T1000 (cell line): ENCODE measurements at regions not wholly inside any gene's neighbourhood (a gene's known extent, or its start where the extent isn't known, plus 50 kb on each side); places are given as distances from the start of the nearest gene placed in this dataset.

Experiments
- DNase-seq: peaks from one replicate; lab custom pipeline; 2025; ENCODE audit warnings: mixed read lengths; lab: John Stamatoyannopoulos, UW

DNA sequence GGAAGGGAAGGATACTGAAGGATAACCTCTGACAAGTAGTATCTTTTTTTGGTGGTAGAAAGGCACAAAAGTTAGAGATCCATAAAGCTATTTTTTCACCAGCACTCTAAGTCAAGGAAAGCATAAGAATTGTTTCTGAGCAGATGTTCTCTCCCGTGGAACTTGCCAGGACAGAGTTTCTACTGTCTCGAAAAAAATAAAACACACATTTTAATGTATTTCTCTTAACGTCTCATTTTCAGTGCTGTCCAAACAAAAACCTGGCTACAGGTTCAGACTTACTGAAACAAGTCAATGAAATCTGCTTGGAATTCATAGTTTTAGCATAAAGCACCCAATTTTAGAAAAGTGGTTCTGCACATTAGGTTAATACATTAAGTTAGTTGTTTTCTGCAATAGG is 338.3 kb downstream of the LTN1 start:
- no peak for DNase-seq

DNA sequence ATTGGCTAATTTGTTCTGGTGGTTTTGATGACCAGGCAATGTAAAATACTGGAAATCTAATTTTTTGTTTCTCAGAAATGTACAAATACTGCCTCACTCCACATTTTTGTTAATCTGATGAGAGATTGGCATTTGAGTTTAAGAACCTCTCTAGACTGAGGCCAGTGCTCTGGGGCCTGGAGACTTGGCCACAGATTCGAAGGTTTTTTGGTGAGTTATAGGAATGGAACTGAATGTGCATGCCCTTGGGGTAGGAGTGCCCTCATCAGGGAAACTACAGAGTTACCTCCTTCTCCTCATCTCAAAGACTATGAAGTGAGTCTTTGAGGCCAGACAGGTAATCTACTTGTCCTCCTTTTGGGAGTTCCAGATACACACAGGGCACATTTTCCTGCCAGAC is 347.9 kb downstream of the LTN1 start:
- DNase-seq = no peak

DNA sequence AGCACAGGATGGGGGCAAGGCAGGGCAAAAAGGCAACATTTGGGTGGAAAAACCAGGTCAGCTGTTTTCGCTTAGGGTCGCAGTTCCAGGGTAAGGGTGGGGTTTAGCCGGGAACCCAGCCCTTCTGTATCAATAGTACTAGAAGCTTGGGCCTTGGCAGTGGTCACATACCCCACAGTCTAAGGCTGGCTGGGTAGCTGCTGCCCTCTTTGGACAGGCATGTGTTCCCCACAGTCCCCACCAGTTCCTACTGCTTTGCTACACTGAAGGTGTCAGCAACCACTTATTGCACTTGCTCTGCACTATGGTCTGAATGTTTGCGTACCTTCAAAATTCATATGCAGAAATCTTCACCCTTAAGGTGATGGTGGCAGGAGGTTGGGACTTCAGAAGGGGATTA is 349.8 kb downstream of the LTN1 start:
- DNase-seq = no peak

DNA sequence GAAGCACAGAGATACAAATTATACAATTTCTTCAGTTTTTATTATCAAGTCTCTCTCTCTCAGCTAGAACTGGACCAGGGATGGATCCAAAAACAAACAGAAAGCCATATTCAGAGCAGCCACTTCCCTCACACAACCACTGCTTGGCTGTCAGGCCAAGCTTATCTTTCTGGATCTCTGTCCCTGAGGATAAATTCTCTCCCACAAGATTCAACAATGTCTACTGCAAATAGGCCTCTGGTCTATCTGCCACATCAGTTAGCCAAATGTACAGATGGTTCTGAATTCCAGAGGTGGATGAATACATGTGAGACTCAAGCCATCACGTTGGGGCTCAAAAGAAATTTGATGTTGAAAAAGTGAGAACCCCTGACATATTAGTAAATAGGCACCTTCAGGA is 350.9 kb downstream of the LTN1 start:
- DNase-seq = no peak

DNA sequence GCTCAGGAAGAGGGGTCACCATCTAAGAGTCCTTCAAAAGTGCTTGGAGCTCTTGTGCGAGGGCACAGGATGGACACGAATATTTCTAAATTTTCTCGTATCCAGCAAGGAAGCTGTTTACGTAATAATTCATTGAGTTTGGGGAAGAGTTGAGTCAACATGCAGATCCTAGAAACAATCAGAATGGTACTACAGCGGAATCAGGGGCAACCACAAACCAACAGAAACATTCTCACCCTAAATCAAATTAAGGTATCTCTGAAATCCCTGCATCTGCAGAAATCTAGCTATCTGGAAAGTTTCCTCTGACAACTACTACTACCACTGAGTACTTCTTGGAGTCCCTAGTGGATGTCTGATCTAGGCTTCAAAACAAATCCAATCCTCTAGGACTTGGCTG is 352.4 kb downstream of the LTN1 start:
- DNase-seq = no peak

DNA sequence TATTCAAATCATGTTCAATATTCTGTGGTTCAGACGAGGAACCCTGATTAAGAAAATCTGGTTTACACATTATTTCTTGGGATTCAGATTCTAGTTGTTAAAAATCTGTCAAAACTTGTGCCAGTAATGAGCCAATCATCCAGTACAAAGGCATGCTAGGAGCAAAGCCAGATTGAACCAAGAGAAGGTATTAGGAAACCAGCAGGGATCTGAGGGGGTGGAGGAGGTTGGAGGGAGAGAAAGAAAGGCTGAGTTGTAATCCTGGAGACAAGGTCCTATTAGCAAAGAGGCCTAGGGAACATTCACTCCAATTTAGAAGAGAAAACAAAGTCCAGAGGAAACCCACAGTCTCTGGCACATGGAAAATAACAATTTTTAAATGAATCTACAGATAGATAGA is 352.9 kb downstream of the LTN1 start:
- no peak for DNase-seq

DNA sequence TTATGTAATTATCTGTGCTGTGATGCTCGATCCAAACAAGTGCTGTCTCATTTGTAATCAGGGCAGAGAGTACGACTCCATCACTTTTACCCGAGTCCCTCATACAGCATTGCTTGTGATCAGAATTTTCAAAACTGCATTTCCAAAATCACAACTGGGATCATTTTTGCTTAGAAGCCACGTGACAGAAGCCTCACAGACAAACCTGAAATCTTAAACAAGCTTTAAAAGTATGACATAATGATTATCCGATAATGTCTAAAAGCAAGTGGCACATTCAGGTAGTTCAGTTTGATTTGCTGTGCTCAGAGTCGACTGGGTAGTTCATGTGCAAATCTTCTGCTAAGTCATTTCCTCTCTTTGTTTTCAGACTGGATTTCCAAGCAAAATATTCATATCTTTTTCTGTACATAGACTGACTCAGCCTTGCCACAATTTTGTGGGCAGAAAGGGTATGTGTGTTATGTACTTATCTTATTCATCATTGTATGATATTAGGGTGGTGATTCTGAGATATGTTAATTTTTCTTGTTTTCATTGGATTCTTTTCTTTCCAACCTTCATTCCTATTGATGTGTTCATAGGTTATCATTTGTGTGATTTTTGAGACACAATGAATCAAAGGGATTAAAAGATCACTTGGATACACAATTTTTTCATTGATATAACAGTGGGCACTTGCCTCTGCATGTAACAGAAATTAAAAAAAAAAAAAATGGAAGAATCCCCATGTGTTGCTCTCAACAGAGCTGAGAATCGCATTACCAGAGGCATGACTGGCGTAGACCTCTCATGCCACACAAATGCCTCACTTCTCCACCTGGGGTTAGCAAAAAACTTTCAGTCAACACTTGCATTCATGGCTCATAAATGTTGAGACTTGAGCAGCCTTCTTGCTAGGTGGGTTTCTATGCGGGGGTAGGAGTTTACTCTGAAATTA is 355.7 kb downstream of the LTN1 start:
- peak; percentile 49 for DNase-seq

DNA sequence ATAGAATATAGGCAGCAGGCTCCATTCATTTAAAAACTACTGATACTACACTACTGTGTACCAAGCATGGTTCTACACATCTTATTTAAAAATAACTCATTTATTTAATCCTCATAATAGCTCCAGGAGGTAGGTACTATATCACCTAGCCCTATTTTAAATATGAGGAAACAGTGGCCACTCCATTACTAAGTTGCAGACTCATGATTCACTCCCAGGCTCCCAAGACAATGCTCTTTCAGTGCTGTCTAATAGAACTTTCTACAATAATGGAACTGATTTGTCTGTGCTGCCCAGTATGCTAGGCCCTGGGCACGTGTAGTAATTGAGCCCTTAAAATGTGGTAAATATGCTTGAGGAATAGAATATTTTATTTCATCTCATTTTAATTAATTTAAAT is 357.1 kb downstream of the LTN1 start:
- no peak for DNase-seq

DNA sequence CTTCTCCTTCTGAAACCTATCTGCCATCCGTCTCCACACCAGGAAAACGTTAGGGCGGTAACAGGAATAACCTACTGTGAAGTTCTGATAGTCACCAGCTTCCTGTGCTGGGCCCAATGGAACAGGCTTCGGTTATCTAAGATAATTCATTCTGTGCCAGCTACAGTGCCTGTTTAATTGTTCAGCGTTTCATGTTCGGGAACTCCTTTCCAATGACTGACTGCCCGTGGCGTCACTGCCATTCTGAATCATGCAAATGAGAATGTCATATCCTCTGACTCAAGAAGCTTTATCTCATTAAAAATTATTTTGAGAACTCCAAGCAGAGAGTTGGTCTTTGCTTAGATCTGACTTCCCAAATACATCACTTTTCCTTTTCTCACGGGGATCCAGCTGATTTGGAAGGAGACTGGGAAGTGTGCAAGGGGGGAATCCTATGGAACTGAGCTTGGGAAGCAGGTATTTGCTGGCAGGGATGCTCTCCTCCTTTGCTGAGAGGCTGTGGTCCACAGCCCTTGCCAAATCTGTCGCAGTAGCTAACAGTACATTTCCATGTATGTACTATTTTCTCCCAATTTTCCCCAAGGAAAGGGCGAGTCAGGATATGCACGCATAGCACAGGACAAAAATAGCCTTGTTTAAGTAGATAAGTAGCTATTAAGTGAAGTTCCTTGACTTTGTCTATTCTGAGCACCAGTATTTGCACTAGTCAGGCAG is 358.7 kb downstream of the LTN1 start:
- no peak for DNase-seq

DNA sequence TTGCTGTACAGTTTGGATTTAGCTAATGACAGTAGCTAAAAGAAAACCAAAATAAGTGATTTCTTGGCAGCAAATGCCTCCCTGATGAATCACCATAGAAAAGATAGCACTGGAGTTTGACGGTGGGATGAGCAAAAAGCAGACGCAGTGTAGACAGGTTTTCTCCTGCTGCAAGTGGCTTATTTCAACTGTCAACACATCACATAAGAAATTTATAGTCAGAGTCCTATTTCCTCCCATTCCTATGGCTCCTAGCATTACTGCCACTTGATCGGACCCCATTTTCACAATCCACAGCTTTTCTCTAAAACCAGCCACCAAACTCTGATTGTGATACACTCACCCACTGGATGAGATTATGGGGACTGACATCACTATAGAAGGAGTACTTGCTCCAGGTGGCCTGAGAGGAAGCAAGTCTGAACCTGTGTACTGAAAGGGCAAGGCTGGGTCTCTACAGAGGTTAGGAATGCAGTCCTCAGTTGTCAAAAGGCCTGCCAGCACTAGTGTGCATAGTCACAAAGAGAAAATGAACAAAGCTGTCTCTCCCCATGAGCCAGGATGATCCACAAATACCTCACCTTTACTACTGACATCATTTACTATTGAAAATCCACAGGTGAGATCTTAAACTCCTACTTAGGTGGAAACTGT is 359.8 kb downstream of the LTN1 start:
- DNase-seq = no peak

DNA sequence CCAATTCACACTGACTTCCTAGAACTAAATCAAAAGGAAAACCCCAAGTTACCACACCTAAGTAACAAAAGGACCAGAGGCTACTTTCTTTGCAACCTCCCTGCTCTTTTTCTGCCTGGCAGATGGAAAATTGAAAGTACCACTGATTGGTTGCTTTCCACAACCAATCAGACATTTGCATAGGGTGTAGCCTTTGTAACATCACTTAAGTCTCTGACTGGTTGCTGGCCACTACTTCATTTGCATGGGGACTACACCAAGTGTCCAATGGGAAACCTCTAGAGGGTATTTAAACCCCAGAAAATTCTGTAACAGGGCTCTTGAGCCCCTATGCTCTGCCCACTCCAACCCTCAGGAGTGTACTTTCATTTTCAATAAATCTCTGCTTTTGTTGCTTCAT is 365.0 kb downstream of the LTN1 start:
- DNase-seq = no peak

DNA sequence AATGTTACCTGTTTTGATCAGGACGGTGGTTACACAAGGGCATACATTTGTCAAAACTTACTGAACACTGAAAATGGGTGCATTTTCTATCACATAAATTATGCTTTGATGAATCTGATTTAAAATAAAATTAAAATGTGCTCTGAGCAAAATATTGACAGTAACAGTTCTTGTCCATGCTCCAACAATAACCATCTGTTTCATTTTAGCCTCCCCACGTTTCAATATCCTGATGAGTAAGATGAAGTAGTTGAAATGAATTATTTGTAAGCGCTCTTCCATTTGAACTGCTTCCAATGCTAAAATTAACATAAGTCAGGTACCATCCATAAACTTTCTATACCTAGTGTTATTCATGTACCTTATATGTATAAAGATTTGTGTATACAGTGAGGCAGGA is 365.4 kb downstream of the LTN1 start:
- DNase-seq = no peak

DNA sequence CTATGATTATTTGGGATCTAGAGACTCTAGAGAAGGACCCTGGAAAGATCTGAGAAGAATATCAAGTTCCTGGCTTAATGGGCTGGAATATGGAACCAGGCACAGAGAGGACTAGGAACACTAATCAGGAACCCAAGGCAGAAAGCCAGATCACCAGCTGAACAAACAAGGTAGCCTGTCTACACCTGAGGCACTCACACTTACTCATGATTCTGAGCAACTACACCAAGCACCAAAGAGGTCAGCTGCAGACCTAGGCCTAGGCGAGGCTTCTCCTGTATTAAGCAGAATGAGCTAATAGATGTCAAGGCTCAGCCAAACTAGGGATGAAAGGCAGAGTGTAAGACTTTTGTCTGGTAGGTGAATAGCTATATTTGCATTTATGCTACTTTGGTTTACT is 368.1 kb downstream of the LTN1 start:
- DNase-seq = no peak

DNA sequence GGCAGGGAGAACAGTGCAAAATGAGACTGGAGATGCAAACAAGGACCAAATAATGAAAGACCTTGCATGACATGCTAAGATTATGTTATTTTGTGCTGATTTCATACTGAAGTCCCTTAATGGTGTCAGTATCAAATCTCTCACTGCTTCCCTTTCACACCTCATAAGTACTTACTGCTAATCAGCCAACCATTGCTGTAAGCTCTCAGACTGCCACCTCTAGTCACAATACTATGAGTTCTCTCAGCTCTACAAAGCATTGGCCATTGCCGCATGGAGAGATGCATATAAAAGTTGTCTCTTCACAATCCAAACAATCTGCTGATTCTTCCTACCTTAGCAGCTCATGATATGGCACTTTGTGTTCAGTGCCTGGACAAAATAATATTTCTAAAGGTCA is 375.4 kb downstream of the LTN1 start:
- DNase-seq = no peak

DNA sequence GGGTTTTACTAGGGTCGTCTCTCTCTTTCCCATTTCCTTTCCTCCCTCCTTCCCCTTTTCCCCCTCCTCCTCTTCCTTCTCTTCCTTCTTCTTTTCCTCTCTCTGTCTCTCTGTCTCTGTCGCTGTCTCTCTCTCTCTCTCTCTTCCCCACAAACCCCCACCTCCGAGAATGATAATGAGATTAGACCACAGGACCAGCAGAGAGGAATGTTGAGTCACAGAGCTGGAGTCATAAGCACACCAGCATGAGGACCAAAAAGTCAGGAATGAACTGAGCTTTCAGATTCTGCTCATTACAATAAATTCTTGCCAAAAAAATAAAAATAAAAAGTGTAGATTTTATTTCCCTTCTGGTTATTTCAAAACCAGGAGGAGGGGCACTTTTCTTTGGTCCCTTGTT is 377.4 kb downstream of the LTN1 start:
- no peak for DNase-seq

DNA sequence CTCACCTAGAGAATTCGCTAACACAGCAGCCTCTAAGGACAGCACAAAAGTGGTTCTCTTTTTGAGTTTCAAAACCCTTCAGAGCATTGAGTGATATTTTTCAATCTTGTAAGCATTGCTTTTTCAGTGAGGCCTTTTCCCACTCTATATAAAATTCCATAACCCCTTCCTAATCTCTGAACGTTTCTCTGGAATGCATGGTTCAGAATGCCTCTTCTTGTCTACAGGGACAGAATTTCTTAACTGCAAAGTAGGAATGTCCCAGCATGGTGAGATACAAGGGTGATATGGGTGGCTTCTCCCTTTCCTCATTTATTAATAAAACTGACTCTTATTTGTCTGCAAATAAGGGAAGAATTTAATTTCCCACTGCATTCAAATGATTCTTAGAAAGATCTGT is 377.9 kb downstream of the LTN1 start:
- DNase-seq = no peak

DNA sequence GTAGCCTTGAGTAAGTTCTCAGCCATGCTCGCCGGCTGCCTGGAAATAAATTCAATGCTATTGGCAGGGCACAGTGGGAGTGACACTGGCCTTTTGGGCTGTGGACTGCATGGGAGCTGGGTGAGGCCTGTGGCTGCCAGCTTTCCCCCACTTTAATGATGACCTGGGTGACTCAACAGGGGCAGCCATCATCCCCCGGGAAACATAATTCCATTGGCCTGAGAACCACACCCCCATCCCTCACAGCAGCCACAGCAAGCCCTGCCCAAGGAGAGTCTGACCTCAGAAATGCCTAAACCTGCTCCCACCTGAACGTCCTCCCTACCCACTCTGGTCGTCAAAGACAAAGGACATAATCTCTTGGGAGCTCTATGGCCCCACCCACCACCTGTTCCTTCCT is 384.0 kb downstream of the LTN1 start:
- peak; percentile 64 for DNase-seq

DNA sequence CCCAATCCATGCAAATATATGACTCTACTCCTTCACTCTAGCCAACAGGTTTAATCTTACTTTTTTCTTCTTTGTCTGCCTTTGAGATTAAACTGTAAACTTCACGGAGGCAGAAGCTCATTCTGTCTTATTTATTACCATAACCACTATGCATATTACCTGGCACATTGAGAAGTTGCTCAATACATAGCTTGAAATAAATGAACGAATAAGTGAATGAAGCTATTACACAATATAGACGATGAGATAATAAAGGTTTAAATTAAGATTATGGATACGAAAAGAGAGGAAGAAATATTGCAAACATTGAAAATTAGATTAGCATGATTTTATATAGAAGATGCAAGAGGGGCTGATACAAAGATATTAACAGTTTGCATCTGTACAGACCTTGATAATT is 385.1 kb downstream of the LTN1 start:
- DNase-seq = no peak

DNA sequence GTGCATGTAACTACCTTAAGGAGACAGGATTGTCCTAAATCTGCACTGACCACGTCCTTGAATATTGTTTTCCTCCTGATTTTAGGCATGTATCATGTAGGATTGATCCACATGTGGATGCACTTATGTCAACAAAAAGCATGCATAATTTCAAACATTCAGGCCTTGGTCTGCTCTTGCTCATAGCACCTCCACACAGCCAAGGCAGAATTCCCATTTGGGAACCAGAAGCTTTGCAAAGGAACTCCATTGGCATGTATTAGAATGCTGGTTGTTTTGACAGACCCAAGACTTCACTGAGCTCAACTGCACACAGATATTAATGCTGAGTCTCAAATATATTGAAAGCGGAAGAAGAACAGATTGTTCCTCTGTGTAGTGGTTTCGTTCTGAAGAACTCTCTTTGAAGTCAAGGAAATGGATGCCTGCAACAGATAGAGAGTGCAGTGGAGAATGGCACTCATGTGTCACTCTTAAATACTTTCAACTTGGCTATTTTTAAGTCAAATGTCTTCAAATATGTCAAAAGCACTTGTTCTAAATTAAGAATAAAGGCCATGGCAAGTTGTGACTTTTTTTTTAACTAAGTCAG is 387.6 kb downstream of the LTN1 start:
- no peak for DNase-seq

DNA sequence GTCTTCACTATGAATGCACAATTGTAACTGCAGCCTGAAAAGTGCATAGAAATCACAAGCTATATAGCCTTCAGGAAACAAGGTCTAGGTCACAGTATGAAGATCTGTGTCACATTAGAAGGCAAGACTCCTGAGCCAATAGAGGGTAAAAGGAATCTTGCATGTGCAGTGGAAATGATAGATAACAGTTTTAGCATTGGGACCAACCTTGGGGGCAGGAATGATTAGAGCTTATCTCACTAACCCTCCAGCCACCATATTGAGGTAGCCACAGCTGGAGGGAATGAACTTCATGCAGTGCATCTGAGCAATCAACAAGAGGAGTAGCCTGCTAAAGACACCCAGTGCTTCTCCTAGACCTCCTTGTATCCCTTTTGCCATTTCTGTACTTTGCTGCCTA is 390.1 kb downstream of the LTN1 start:
- no peak for DNase-seq

DNA sequence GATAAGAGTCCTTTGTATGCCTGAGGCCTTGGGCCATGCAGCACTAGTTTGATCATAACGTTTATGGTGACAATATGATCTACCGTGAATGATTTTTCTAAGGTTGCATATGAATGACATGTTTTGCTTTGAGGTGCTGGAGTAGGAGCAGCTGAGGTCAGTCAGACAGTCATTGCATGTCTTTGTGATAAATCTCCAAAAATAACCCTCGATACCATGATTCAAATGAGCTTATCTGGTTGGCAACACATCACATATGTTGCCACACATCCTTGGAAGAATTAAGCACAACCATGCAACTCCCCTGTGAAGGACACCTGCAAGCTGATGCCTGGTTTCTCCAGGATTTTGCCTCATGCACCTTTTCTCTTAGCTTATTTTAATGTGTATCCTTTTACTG is 394.5 kb downstream of the LTN1 start:
- no peak for DNase-seq

DNA sequence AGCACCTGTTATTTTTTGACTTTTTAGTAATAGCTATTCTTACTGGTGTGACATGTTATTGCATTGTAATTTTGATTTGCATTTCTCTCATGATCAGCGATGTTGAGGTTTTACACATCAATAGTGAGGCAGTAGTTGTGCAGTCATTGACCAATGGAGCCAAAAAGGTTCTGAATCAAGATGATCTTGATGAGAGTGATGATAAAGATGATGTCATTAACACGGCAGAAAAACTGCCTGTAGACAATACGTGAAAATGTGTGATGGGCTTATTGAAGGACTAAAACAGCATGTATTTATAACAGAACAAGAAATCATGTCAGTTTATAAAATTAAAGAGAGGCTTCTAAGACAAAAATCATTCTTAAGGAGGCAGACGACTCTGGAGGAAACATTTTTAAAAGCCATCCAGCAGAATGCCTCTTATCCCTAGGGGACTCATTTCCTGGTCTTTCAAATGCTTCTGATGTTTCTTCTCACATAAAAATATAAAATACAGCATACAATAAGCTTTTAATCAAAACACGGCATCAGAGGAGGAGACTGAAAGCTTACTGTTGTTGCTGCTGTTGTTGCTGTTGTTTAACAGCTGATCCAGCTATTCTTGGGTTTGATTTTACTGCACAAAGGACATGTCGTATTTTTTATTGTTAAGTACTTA is 400.3 kb downstream of the LTN1 start:
- no peak for DNase-seq
